ENCODE measurements at regions not wholly inside any gene's neighbourhood (a gene's known extent, or its start where the extent isn't known, plus 50 kb on each side); places are given as distances from the start of the nearest gene placed in this dataset.

GRCh38 chr12:4064008-4064407 is 190.8 kb upstream of the PARP11 start:
- no peak for TF ChIP-seq CTCF (conservative IDR thresholded peaks at IDR 0.05)
- TF ChIP-seq ZFX (IDR thresholded peaks at IDR 0.05): no peak
- no peak overlapping the region for H3K27ac ChIP-seq

- no peak for TF ChIP-seq CTCF (conservative IDR thresholded peaks at IDR 0.05)
- TF ChIP-seq ZFX (IDR thresholded peaks at IDR 0.05): no peak
These were observed 186.8 kb upstream of the PARP11 start for GRCh38 chr12:4059898-4060568.

DNA sequence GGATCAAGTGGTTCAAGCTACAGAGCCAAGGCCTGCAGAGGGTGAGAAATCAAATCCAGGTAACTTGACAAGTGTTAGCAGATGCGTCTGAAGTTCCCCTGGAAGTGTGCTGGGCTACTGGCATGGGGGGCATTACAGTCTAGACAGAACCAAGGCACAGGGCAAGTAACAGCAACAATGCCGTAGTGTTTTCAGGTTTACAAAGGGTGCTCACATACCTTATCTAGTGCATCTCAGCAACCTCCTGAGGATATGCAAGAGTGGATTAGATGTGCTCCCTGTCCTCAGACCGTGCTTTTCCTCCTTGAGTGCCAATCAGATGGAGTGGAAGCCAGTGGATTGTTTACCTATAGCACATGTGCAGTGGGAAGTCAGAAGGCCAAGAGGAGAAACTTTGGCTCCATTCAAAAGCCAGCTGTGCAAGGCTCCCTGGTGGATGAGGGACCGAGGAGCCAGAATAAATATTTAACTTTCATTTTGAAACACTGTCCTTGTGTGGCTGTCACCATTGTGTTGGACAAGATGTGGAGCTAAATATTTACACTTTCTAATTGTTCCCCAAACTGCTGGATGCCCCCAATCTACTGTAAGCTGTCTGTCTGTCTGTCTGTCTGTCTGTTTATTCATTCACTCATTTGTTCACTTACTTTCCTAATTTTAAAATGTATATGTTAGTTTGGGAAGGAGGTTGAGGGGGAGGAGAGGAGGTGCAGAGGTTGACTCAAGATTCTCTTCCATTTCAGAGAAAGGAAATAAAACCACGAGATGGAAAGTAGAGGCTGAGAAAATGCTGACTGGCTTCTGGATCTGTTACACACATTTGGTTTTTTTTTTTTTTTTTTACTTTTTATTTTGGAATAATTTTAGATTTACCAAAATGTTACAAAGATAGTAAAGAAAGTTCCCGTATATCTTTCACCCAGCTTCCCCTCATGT is 184.0 kb upstream of the PARP11 start:
- H3K27ac ChIP-seq: no peak overlapping the region
- TF ChIP-seq CTCF (conservative IDR thresholded peaks at IDR 0.05): no peak

More at GRCh38 chr12:4059898-4060568, 186.8 kb upstream of the PARP11 start:
- no peak overlapping the region for H3K27ac ChIP-seq

DNA sequence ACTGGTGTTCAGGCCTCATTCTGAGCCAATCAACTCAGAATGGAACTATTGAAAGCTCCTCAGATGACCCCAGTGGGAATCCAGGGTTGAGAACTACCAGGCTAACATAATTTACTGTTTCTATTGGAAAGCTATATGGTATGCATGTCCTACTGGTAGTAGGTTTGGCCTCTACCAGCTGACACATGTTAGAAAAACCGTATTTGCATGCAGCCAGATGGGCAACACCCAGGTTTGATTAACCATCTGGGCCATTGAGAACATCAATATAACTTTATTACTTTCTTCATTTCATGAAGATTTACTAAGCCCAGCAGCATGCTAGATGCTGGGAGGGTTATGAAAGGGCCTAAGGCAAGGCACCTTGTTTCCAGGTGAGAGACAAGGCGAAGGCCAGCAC is 181.4 kb upstream of the PARP11 start:
- TF ChIP-seq ZFX (IDR thresholded peaks at IDR 0.05) (no peak), CTCF (conservative IDR thresholded peaks at IDR 0.05) (no peak)
- no peak overlapping the region for H3K27ac ChIP-seq

- no peak overlapping the region for H3K27ac ChIP-seq
- TF ChIP-seq ZFX (IDR thresholded peaks at IDR 0.05) (no peak), CTCF (conservative IDR thresholded peaks at IDR 0.05) (no peak)
These were observed 179.5 kb upstream of the PARP11 start for GRCh38 chr12:4052691-4053090.

DNA sequence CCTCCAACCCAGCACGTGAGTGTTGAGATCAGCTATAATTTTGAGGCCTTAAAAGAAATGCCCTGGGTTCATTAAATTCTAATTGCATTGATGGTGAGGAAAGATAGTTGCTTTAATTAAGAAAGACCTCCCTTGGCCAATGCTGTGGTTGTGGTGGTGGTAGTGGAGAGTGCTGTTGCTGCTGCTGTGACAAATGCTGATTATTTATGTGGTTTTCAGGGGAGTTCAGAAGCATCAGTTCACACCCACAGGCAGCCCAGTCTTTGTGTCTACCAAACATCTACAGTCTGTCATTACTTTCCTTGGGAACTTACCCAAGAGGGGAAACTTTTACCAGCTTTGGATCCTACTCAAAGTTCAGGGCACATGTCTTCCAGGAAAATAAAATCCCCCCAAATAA is 178.4 kb upstream of the PARP11 start:
- no peak overlapping the region for H3K27ac ChIP-seq
- TF ChIP-seq CTCF (conservative IDR thresholded peaks at IDR 0.05) (no peak), ZFX (IDR thresholded peaks at IDR 0.05) (no peak)

- H3K27ac ChIP-seq: no peak overlapping the region
- TF ChIP-seq ZFX (IDR thresholded peaks at IDR 0.05): no peak
- no peak for TF ChIP-seq CTCF (conservative IDR thresholded peaks at IDR 0.05)
These were observed 177.1 kb upstream of the PARP11 start for GRCh38 chr12:4050340-4050739.

Data from C4-2B (cell line).